DMS153 (cell line): ENCODE measurements at regions not wholly inside any gene's neighbourhood (a gene's known extent, or its start where the extent isn't known, plus 50 kb on each side); places are given as distances from the start of the nearest gene placed in this dataset.
A peak's percentile ranks its signal among the peaks of the same experiment; 100 is the strongest.
"Not testable (repeated sequence)": the region's sequence is repeated elsewhere in the genome, so short reads cannot be mapped to it uniquely, and the experiment has no call there.

Experiments
- DNase-seq: peaks from one replicate; lab custom pipeline; 2025; lab: John Stamatoyannopoulos, UW

DNA sequence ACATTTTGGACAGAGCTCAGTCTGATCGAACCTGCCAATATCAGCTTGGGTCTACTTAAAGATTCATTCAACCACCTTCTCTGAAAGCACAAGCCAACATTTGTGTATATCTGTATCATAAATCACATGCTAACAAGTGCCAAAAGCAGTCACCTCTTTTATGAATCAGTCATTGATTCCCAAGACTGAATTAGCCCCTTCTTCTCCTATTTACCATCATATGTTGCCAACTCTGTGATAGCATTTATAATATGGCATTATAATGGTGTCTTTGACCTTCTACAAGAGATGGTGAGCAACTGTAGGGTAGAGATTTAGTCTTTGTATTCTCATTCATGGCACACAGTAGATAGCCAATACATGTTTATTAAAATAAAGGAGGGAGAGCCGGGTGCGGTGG, 61.4 kb downstream of the DDX53 start:
- DNase-seq = no peak

DNA sequence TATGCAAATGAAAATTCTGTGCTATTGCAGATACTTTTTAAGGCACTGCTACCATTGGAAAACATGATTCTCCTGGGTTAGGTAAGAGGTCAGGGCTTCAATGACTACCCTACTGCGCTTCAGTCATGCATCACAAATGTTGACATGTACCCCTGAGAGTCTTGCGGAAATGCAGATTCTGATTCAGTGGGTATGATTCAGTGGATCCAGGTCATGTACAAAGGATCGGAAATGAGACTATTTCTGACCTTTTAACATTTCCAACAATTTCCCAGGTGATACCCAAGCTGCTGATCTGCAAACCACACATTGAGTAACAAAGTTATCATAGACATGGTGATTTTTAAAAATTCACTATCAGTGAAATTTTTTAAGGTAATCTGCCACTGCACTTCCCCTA, 62.6 kb downstream of the DDX53 start:
- DNase-seq = no peak

DNA sequence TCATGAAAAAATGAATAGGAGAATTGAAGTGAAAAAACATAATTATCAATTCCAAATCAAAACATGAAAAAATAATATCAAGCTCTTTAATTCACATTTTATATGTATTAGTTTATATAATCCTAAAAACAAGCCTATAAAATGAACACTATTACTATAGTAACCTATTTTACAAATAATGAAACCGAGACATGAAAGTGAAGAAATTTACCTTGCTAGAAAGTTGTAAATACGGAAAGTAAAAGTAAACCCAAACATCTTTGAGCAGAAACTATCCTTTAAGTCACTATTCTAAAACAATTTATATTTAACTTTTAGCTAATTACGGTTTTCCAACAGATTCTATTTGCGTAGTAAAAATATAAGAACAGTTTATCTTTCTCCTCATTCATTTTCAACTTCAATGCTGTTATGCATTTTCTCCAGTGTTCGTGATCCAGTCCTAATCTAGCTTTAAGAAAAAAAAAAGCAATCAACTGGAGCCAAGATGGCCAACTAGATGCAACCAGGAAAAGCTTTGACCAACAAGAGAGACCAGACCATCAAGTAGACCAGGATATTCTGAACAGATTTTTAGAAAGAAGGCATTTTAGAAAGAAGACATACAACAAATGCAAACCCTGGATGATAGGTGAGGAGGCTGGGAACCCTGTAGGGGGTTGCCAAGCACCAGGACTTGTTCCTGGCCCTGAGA, 67.0 kb downstream of the DDX53 start:
- no peak for DNase-seq

DNA sequence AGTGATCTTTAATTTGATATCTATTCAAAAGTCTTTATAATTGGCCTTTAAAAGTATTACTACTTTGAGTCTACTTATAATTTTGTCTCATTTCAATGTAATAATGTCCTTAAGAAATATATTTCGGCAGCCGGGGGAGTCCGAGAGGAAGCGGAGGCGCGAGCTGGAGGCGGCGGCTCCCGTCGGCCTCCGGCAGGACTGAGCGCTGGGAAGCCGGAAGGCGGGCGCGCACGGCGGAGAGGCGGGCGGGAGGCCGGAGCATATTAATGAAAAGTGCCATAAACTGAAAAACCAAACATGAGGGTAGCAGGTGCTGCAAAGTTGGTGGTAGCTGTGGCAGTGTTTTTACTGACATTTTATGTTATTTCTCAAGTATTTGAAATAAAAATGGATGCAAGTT, 75.7 kb downstream of the DDX53 start:
- DNase-seq = not testable (repeated sequence)

DNA sequence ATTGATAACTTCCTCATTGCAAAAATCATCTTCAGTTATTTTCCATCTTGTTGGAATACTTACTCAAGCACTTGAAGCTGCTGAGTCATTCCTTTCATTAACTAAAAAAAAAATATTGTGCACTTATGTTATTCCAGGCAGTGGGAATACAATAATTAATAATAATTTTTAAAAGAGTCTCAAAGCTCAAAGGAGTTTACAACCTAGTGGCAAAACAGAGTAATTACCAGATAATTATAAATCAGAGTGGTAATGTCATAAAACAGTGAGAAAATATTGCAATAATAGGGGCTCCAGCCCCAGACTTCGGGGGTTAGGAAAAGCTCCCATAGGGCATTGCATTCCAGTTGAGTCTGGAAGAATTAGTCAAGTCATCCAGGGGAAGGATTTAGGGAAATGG, 79.6 kb downstream of the DDX53 start:
- no peak for DNase-seq

DNA sequence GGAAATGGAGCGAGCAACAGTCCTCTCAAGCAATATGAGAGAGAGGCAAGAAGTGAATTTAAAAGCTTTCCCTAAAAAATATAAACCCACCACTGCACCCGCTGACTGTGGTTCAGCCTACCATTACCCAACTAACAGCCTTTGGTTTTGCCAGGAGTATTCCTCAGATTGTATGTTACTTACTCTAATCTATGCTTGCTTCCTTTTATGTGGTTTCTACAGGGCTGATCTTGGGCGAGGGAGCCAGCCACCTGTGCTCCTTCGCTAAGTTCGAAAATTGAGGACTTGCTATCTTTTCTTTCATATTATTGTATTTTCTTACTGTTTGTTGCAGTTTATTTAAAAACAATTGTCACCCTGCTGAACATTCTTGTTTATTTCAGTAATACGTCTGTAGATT, 101.1 kb downstream of the DDX53 start:
- no peak for DNase-seq

DNA sequence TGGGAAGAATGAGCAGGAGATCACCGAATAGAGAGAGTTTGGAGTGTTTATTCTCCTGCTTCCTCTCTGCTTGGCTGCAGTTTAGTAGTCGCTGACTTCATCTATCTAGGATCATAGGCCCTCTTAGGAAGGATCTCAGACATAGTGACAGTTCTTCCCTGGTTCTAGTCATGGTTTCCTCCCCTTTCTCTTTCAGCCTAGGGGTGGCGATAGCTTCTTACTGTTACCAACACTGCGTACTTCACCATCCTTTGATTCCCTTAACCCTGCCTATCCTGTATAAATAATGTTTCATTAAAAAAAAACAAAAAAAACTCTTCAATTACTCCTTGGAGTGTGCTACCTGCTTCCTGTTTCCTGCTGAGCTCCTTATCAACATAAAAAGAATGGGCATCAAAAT, 103.8 kb downstream of the DDX53 start:
- no peak for DNase-seq

DNA sequence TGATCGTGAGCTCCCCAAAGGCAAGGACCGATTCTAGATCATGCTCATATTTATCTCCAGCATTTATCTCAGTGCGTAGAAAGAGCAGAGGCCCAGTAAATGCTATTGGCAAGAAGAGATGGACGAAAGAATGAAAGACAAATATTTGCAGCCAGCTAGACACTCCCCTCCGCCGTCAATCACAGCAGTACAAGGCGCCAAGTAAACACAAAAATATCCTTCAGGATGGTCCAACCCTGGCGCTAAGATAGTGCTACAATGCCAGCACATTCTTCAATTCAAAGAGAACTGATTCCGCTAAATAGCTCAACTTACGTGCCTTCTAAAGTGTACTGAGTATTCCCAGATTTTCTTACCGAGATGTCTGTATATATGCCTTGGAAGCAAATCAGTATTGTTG, 114.5 kb downstream of the DDX53 start:
- no peak for DNase-seq

DNA sequence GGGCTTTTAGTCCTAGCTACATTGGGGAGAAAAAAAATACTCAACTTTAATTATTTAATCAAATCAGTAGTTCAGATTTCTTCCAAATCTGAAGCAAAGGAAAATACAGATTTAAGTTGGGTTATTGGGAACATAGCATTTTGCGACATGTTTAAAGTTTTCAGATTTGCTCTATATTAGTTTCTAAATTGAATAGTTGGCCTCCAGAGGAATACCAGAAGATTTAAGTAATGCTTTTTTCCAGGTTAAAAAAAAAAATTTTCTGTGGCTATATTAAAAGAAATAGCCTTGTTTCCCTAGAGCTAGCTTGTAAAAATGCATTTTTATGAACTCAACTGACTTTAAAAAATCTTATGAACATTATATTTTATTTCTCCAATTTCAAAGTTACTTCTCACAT, 115.9 kb downstream of the DDX53 start:
- DNase-seq = no peak

DNA sequence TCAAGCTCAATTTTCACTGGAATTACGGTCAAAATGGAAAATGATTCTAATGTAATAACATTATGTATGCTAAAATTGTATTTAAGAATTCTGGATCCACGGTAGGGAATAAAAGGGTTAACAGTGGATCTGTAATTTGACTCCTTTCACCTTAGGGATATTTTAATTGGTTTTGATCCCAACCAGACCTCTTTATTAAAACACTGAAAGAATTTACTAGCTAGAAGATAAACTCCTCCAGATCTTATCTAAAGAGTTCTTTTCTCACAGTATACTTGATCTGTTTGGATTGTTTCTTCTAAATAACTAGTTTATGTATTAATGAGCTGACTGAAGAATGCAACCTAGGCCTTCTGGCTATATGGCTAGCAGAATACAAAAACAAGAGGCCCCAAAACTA, 118.4 kb downstream of the DDX53 start:
- no peak for DNase-seq

DNA sequence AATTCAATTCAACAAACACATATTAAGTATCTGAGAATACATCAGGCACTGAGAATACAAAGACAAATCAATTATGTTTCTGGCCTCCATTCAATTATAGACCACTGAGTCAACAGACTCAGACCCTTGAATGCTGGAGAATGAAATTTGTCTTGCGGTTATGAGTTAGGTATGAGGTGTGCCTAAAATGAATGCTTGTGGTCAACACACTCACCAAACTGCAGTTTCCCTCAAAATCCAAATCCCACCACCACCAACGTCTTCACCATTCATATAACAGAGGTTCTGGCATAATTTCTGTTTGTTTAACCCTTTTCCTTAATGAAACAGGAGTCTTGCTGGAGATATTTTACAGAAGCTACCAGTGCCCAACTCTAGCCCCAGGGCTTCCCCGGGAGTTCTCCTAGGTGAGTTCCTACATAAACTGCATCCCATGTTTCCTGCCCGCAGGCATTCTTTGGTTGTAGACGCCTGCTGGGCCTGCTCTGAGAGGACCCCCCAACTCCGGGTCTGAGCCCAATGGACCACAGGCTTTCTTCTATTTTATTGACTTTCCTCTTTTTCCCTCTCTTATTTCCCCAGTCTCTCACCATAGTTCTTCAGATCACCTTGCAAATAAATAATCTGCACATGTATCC, 119.2 kb downstream of the DDX53 start:
- DNase-seq = no peak

DNA sequence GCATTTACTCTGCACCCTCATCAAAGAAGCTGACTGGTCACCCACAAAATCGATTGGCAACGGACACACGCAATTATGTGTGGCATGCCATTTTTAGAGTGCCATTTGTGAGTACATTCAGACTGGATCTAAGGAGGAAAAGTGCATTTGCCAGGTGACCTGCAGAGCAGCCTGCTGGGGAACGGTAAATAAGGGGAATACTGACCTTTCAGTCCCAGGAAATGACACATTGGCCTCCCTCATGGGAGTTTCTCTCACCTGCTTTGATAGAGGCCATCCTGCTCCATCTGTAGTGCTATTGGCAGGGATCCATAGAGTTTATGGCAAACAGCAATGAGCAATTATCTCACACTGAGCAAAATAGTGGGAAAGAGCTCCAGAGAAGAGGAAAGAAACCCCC, 127.8 kb downstream of the DDX53 start:
- peak; percentile 70 for DNase-seq

DNA sequence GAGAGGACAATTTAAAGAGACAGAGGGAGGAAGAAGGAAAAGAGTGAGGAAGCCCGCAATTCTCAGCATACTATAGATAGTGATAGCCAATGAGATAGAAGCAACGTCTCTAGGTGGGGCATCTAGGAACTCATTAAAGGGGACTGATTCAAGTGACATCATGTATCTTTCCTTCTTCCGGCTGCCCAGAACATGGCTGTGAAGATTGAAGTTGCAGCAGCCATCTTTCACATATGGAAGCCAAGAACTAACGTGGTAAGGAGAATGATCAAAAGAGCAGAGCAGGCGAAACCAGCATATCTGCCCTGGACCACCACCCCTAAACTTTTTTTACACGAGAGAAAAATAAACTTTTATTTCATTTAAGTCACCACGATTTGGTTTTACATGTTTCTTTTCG, 133.8 kb downstream of the DDX53 start:
- DNase-seq = no peak

DNA sequence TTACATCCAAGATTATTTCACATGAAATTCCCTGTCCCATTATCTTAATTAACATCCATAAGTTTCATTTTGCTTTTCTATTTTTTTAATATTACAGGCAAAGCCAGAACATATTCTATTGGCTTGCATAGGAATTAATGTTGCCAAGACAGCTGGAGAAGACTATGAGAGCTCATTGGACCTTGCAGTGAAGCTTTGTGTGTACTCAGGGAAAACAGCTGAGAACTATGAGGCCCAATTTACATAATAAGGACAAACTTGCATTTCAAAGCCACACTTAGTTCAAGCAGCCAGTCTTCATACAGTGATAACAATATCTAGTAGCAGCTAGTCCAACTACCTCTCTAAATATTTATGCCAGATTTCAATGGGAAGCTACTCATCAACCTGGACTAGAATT, 134.4 kb downstream of the DDX53 start:
- DNase-seq = no peak

DNA sequence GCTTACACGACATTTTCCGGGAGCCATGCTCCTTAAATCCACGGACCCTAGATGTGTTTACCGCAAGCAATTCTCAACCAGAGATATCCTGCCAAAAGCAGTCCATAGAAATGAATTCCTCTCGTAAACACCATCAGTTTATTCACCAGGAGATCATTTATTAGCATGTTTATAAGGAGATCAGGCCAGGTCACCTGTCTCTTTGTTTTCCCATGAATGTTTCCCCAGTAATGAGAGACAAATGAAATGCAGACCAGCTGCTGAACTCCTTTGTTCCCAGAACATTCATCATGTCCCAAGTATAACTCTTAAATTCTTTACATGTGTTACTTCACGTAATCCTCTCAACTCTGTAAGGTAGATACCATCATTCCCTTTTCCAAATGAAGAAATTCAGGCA, 137.1 kb downstream of the DDX53 start:
- peak; percentile 25 for DNase-seq

DNA sequence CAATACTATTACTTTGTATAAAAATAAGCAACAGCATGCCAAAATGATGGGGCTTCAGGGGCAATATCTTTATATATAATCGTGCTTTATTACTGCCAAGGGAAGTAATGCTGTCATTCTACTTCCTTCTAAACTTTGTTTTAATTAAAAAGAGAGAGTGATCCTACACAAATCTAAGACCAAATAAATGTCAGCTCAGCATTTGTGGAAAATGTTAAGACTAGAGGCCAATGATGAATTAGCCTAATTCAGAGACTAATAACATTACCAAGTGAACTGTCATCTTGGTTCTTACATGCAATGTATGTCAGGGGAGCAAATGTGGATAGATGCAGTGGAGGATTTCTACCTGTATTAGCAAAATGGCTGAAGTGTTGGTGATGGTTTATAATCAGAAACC, 166.4 kb upstream of the PTCHD1 start:
- no peak for DNase-seq

DNA sequence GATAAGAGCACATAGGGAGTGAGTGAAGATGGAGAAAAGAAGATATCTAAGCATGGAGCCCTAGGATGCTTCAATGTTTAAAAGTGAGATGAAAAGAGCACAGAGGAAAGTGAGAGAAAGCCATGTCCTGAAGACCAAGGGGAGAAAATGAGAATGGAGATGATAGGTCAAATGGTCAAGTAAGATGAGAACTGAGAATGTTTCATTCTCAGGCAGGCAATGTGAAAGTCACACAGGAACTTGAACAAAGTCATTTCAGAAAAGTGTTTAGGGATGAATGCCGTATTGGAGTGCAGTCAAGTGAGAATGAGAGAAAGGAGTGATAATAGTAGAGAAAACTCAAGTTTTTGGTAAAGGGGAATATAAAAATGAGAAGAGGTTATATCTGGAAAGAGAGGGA, 148.7 kb upstream of the PTCHD1 start:
- no peak for DNase-seq

DNA sequence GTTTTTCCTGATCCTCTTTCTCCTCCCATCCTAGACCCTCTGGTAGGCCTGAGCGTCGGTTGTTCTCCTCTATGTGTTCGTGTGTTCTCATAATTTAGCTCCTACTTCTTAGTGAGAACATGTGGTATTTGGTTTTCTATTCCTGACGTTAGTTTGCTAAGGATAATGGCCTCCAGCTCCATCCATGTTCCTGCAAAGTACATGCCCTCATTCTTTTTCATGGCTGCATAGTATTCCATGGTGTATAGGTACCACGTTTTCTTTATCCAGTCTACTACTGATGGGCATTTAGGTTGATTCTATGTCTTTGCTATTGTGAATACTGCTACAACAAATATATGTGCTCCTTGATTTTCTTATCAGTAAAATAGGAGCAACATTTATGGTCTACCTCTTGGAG, 146.8 kb upstream of the PTCHD1 start:
- no peak for DNase-seq

DNA sequence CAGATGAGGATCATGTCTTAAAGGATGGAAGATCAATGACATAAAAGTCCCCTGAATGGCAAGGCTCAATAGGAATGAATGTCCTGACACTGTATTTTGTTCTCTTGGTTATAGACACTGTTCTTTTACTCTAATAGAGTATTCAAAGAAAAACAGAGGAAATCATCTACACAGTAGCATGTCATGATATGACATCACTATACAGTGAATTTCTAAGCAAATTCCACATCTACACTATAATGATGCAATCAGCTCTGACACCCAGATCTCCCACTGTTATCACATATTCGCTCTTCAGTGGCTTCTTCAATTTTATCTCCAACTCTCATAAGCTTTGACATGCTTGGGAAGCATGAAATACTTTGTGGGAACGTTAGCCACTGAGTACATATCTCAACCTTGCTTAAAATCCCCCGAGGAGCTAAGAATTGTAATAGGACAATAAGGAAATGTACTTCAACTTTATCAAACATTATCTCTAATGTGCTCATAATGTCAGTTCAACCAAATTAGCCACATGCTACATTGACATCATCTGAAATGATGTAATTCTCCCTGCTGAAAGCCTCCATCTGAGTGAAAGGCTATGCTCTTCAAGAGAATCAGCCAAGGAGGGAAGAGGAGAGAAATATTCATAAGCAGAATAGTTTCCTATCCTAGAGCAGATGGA, 139.6 kb upstream of the PTCHD1 start:
- DNase-seq = no peak

DNA sequence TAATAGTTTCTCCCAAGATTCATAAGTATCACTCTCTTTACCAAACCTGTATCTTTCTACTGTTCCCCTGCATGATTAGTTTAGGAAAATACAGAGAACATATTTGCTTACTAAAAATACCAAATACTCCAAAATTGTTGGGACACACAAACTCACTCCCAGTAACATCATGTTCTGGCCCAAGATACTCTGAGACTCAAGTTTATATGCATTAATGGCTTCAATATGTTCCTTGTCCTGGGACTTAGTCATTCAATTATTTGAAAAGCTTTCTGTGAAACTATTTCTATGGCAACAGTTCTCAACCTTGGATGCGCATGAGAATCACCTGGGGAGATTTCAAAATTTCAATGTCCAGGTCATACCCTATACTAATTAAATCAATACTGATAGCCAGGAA, 138.9 kb upstream of the PTCHD1 start:
- no peak for DNase-seq

DNA sequence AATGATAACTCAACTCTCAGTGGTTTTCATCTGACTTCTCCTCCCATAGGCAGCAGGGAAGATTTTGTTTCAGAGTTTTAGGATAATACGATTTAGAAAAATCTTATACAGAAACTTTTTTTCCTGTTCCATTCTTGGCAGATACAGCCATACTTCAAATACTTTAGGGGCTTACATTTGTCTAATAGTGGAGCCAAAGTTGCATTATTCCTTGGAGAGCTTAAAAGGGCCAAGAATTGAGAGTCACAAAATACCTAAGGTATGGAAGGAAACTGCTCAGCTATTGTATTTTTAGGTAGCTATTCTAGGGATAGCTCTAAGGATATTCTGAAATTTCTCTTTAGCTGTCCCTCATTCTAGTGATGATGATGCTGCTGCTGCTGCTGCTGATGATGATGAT, 132.9 kb upstream of the PTCHD1 start:
- no peak for DNase-seq

DNA sequence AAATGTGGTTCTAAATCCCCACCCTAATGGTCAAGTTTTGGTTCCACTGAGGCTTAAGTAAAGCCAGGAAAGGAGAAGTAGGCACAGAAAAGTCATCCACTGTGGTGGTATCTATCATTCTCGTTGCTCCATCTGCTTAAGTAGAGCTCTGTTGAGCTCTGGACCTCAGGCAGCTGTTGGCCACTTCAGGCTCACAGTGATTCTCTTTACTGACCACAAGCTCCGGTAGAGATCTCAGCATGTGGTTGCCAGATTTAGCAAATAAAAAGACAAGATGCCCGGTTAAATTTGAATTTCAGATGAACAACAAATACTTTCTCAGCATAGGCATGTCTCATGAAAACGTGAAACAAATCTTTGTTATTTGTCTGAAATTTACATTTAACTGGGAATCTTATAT, 132.3 kb upstream of the PTCHD1 start:
- no peak for DNase-seq

DNA sequence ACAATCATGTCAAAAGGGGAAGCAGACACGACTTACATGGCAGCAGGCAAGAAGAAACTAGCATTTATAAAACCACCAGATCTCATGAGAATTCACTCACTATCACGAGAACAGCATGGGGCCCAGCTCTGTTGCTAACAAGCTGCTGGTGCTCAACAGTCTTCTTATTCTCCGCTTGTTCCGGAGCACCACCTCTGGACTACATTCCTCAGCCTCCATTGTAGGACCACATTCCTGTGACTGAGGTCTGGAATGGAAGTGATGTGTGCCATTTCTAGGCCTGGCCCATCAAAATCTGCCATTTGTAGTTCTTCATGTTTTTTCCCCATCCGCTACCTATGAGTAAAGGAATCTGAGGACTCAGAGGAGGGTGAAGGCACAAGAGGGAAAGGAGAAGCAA, 111.5 kb upstream of the PTCHD1 start:
- DNase-seq = no peak

DNA sequence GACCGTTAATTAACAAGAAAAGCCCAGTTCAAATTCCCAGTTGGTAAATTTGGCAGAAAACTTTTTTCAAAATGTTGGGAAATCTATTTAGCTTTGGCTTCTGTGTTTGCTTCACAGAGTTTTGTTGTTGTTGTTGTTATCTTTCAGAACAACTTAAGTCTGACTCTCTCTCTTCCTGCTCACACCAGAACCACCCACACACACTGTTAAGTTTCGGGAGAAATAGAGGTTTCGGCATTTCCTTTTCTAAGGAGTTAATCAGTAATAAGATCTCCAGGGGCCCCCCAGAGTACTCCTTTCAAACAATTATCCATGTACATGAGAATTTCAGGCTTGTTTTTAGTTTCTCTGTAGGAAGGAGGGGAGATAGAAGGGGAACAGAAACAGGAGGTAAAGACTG, 106.2 kb upstream of the PTCHD1 start:
- no peak for DNase-seq
